HPDE6-E6E7 (cell line): ENCODE measurements at regions not wholly inside any gene's neighbourhood (a gene's known extent, or its start where the extent isn't known, plus 50 kb on each side); places are given as distances from the start of the nearest gene placed in this dataset.
"Not testable (repeated sequence)": the region's sequence is repeated elsewhere in the genome, so short reads cannot be mapped to it uniquely, and the experiment has no call there.

Experiments used
- DNase-seq: peaks from one replicate; pipeline ENCODE4 v3.0.0; 2011; ENCODE audit warnings: missing footprints; ENCODE audit errors: extremely low spot score

DNA sequence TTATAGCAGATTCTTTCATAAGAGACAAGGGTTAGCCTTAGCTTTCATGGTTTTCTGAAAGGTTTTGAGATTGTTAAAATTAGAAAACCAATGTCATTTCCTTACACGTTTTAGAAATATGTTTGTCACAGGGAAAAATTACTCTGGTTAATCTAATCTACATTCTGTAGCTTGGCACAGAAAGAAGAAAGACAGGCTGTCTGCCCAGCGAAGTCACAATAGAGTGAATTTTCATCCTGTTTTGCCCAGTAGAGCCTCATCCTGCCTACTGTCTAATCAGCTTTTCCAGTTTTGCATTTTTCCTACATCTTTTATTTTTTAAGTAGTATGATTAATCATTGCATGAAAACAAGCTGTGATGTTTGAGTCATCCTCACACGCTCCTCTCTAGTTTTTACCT lies 688.8 kb downstream of the MTRR start:
- DNase-seq = no peak

DNA sequence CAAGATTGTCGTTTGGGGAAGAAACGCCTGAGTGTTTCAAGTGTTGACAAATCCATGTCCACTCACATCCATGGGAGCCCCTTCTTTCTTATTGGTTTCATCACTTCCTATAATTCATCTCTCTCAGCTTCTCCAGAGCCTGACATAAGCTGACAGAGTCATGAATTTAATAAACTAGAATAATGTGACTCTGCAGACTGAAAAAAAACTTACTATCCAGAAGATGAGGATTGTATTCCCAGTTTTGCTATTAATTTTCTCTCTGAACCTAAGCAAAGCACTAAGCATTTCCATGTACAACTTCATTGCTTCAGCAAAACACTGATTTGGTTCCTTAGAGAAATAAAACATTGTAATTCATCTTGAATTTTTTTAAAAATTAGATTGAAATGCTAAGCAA lies 691.8 kb downstream of the MTRR start:
- no peak for DNase-seq

DNA sequence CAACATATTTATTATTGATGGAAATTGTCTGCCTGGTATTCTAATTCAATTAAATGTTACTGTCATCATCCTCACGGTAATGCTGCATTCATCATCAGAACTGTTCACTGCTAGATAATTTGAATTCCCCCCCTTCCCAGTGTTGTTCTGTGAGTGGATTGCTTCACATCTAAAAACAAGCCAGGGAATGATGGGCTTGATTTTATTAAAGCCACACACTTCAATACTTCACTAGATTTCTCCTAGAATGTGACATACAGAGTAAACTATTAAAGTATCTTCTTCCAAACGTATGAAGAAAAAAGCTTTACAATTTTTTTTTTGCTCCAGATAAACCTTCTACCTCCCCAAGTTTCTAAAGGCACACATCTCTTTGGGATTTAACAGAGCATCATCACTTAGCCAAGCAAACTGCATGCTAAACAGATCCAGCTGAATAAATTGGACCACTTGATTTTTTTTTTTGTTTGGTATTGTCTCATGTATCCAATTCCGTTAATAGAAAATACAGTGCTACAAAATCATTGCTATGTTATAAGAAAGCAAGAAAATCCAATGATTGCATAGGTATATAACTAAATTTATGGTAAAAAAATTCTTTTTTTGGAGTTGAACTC lies 692.4 kb downstream of the MTRR start:
- DNase-seq = no peak

DNA sequence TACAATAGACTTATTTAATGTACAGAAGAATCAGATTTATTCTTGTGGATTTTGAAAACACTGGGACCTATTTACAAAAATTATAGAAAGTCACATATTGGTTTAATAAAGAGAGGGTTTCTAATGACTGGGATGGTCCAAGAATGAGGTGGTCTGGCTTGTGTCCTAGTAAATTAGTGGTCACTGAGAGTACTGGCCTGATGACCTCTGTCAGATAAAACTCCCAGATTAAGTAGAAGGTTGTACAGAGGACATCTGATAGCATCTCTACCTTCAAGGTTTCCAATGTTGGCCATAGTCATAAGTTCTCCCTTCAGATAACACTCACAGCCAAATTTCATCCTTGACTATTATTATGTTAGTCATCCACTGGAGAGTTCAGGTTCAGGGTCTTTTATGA lies 692.9 kb downstream of the MTRR start:
- no peak for DNase-seq

DNA sequence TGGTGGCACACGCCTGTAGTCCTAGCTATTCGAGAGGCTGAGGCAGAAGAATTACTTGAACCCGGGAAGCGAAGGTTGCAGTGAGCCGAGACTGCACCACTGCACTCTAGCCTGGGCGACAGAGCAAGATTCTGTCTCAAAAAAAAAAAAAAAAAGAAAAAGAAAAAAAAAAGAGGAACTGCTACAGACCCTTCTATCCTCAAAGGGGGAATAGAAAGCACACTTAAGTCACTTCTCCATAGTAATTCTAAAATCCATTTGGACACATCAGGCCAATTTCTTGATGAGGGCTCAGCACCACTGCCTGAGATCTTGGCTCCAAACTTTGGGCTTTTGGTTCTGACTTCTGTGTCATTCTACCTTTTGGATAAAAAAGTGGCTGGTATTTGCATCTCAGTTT lies 694.6 kb downstream of the MTRR start:
- not testable (repeated sequence) for DNase-seq

DNA sequence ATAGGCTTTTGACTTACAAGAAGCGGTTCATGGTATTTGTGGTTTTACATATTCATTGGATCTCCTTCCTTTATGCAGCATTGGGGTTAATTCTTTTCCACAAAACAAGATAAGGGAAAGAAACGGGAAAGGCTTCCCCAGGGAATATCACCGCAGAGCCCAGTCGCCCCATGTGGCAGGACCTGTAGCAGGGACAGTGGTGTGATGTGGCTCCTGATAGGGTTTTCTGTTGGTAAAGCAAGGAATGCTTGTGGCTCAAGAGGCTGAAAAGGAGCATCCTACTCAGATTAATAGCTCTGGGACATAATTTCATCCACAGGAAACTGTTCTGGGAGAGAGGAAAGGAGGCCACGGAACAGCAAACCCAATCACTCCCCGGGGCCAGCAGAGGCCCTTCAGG lies 699.9 kb downstream of the MTRR start:
- DNase-seq = no peak

DNA sequence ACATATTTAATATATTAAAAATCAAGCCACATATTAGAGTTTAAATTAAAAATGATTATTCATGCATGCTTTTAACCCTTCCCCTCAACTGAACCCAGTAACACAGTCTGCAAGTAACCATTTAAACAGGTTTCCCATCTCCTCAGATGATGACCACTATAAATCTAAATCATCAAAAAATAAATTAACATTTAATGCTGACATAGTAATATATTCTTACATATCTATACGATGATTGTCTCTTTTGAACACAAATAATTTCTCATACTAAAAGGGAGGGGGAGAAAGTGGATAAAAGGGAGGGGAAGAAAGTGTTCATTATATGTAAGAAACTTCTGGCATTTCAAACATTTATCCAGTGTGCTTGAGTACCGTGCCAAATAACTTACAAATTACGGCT lies 701.6 kb downstream of the MTRR start:
- DNase-seq = no peak

DNA sequence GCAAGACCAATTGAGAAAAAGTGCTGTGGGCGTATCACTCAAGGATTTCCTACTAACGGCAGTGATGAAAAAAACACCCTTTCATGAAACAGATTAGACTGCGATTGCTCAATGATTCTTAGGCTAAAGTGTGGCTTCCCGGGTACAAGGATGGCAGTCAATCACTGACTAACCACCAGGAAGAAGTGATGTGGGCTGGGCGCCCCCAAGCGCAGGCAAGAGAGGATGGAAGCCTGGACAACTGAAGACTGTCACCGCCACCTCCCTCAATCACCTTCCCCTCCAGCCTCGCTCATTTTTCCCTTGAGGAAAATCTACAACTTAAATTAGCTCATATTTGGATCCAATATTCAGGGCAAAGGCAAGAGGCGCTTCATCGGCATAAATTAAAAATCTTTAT lies 707.2 kb downstream of the MTRR start:
- no peak for DNase-seq

DNA sequence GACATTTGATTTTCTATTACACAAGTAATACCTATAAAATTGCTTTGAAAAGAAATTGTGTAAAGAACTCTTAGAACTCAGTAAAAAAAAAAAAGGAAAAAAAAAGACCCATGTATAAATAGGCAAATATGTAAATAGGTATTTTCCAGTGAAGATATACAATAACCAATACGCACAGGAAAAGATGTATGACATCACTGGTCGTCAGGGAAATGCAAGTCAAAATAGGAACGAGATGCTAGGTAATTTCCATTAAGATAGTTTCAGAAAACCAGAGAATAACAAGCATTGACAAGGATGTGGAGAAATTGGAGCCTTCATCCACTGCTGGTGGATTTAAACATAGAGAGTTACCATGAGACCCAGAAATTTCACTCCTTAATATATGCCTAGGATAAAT lies 708.8 kb downstream of the MTRR start:
- DNase-seq = no peak

DNA sequence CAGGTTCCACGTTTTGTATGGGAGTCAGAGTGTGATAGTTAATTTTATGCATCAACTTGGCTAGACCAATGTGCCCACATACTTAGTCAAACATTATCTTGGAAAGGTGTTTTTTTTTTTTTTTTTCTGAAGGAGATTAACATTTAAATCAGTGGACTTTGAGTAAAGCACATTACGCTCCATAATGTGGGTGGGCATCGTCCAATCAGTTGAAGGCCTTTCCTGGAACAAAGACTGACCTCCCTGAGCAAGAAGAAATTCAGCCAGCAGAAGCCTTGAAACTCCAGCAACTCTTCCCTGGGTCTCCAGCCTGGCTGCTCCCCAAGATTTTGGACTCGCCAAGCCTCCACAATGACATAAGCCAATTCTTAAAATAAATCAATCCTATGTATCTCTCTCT lies 711.4 kb downstream of the MTRR start:
- DNase-seq = no peak

DNA sequence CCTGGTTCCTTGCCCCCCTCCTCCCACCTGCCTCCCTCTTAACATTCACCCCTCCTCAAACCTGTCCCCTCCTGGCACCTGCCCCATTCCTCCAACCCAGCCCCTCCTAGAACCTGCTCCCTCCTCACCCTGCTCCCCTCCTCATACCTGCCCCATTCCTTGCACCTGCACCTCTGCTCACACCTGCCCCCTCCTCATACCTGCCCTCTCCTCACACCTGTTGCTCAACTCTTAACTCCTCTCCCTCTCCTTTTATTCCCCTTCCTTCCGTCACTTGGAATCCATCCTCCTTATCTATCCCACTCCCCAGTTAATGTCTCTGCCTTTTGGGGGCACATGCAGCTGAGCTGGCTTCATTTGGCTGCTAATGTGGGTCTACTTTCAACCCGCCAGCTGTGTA lies 712.1 kb downstream of the MTRR start:
- no peak for DNase-seq

DNA sequence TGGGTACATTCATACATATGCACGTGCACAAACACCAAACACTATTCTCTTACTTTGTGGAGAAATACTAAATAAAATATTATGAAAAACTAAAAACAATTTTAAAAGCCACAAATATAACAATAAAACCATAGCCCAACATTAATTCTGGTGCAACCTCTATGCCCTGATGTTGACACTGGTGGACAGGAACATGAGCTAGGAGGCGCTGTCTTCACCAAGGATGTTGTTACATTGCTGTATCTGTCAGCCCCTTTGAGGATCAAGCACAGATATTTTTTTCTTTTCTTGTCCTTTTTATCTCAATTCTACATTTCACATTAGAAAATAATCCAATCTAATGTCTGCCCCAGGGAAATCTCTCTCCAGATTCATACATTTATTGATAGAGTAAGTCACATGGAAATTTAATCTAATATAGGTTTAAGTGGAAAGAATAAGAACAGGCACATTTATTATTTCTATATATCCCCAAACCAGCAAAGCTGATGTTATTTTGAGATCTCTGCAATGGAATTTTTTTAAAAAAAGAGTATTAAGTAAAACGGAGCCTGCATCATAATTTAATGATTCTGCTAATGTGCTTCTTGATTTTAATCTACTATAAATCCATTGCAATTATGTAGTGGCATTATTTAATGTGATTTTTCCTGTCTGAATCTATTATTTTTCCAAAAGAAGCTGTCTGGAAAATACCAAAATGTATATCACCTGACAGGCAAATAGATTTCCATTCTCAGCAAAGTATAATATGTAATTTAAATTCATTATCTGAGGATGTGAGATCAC lies 716.5 kb downstream of the MTRR start:
- DNase-seq = no peak

DNA sequence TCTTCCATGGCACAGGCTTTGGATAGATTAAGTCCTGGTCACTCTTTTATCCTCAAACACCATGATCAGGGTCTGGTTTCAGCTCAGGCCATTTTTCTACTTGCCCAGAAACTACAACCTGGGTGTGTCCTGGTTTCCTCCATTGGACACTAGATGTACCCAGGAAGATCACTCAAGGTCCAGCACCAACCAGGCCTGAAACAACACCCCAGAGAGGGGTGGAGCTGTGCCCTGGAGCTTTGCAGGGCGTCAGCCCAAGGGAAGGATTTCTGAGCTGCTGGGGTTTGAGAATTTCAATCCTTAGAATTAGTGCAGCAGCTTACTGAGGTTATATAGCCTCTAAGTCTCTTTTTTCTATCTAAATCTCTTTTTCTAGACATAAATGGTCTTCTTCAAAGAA lies 722.0 kb downstream of the MTRR start:
- DNase-seq = no peak

DNA sequence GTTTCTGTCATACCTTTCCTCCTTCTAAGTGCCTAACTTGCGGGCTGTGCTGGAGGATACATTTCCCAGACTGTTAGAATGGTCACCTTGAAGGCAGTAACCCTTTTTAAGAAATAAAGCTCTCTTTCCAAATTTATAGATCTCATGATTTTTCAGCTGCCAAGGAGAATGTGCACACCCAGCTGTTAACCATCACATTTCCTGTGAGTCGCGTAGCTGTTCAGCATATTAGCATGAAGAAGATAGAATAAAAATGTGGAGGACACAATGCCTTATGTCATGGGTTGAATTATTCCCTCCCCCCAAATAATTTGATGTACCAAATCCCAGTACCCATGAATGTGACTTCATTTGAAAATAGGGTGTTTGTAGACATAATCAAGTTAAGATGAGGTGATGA lies 729.4 kb downstream of the MTRR start:
- DNase-seq = no peak

DNA sequence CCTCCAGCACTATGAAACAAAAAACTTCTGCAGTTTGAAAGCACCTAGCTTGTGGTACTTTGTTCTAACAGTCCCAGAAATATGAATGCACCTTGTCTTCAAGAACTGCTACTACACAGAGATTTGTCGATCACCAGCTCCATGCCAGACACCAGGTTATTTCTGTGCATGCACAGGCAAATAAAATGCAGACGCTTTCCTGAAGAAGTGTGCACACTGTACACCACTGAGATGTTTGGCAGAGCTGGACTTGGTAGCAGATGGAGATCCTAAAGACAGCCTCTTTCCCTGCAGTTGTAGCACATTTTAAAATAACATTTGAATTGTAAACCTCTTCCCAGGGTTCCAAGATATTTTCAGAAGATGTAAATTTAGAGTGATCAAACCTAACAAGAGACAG lies 730.0 kb downstream of the MTRR start:
- DNase-seq = no peak

DNA sequence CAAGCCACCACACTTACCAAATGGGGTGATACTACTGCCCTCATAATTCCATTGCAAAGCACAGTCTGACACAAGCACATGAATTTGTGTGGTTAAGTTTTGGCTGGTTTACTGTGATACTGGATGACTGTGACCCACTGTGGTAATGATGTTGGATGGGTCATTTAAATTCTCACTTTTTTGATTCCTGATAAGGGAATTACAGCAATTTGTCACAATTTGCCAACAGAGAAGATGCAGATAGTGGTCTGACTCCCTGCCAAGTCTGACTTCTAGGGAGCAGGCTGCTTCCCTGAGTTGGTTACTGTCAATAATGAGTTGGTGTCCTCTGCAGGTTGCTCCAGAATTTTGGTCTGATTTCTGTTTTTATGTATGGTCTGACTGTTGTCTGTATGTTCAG lies 731.9 kb downstream of the MTRR start:
- DNase-seq = no peak

DNA sequence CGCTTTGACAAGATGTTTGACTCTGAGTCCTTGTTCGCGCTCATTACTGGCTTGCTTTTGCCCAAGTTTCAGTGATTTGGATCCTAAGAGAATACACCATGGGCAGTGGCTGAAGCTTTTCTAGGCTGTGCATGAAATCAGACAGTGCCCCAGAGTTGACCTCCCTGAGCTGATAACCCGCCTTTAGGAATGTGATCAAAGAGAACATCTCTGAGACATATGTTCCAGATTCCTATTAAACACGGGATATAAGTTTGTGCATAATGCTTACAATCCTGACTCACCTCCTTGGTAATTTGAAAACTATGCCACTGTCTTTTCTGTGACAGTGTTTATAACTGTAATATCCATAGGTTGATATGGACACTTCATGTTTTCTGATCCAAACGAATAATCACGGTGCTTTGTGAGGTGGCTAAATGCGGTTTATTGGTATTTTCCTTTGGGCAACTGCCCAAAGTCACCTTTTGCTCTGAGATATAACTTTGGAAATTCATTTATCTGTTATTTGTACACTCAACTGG lies 732.9 kb downstream of the MTRR start:
- DNase-seq = no peak

DNA sequence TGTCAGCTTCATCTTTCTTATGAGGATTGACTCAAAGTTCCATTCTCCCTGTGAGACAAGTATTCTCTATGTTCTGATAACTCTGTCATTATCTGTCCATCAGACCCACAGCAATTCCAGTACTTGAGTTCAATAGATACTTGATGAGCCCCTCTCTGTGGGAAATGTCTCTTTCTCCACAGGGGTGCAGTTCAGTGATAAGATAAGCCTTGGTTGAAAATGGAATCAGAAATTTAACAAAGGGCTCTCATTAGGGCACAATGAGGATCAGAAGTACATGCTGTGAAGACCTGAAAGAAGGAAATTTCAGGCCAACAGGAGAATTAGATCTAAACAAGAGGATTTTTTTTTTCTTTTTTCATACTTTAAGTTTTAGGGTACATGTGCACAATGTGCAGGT lies 737.3 kb downstream of the MTRR start:
- no peak for DNase-seq

DNA sequence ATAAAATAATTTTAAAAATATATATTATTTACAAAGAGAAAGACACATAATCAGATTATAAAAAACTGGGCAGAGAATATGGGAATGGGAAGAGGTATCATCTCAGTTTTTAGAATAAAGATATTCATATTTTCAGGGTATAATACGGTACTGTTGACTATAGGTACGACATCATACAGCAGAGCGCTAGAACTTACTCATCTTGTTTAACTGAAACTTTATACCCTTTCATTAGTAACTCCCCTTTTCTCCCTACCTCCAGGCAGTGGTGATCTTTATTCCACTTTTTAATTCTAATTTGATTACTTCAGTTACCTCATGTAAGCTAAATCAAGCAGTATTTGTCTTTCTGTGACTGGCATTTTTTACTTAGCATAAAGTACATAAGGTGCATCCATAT lies 742.1 kb downstream of the MTRR start:
- DNase-seq = no peak

DNA sequence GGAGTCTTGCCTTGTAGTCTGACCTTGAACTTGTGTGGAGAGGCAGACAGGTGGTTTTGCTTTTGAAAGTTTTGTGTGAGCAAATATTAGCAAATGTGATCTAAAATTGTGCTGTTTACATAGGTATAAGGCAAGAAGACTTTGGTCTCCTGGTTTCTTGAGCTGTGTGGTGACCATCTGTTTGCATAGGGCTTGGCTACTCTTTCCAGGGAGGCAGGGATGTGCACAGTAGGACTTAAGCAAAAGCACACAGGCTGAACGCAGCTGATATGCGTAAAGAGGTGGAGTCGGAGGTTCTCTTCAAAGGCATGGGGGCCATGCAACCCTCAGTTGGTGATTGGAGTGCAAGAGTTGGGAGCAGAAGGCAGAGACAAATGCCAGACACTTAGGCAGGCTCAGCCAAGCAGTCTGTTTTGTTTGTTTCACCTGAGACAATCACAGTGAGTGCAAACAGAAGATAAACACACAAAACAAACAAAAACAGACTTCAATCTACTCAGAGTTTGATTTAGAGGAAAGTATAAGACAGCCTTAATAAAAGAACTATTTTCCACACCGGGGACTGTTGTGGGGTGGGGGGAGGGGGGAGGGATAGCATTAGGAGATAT lies 744.2 kb downstream of the MTRR start:
- no peak for DNase-seq

DNA sequence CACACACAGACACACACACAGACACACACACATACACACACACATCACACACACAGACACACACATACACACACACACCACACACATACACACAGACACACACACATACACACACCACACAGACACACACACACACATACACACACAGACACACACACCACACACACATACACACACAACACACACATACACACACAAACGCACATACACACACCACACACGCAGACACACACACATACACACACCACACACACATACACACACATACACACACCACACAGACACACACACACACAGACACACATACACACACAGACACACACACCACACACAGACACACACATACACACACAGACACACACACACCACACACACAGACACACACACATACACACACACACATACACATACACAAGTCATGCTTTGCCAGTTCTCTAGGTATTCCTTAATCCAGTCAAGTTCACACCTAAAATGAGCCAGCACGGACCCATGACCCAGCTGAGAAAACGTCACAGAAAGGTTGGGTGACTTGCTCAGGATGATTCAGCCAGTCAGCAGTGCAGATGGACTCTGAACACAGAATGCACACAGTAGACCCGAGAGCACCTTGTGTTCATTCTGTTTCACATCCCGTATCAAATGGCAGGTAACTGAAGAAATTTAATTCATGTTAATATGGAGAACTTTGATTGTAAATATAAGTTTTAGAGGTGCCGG lies 746.4 kb downstream of the MTRR start:
- DNase-seq = no peak

DNA sequence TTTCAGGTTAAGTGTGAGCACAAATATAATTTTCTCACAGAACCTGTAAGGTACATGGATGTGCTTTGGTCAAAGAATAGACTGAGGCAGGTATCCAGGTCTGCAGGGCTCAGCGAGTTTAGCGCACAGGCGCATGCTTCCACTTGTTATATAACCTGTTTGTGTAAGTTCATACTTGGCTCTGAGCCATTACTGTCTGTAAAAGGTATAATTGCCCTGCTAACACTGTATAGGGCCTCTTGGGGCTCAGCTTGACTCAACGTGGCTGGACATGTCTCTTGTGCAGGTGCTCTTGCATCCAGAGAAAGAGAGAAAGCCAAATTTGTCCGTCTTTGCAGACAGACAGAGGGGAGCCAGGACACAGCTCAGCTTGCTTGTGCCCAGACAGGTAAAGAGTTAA lies 759.6 kb downstream of the MTRR start:
- DNase-seq = no peak

DNA sequence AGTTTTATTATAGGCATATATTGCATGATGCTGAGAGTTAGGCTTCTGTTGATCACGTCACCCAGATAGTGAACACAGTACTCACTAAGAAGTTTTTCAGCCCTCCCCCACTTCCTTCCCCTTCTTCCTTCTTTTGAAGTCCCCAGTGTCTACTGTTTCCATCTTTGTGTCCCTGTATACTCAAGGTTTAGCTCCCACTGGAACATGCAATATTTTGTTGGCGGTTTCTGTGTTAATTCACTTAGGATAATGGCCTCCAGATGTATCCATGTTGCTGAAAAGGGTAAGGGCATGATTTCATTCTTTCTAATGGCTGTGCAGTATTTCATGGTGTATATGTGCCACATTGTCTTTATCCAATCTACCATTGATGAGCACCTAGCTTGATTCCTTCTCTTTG lies 764.3 kb downstream of the MTRR start:
- DNase-seq = no peak
